ENCODE measurements at regions not wholly inside any gene's neighbourhood (a gene's known extent, or its start where the extent isn't known, plus 50 kb on each side); places are given as distances from the start of the nearest gene placed in this dataset.

DNA sequence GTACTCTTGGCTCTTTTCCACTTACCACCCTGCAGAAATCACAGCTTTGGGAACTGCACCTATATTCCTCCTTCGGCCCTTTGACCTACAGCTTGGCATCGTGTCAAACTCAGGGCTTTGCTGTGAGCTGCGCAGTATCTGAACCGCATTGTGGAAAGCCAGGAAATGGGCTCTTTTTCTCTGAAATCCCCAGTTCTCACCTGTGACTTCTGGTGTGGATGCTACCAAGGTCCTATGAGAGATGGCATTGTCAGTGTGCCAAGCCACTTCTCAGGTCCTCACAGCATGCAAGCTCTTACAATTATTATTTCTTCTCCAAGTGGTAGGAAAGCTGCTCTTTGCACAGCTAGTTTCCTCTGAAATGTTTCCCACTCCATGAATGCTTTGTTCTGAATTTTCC, 450.6 kb upstream of the TBL1XR1 start:
- TF ChIP-seq, protein P1, sequence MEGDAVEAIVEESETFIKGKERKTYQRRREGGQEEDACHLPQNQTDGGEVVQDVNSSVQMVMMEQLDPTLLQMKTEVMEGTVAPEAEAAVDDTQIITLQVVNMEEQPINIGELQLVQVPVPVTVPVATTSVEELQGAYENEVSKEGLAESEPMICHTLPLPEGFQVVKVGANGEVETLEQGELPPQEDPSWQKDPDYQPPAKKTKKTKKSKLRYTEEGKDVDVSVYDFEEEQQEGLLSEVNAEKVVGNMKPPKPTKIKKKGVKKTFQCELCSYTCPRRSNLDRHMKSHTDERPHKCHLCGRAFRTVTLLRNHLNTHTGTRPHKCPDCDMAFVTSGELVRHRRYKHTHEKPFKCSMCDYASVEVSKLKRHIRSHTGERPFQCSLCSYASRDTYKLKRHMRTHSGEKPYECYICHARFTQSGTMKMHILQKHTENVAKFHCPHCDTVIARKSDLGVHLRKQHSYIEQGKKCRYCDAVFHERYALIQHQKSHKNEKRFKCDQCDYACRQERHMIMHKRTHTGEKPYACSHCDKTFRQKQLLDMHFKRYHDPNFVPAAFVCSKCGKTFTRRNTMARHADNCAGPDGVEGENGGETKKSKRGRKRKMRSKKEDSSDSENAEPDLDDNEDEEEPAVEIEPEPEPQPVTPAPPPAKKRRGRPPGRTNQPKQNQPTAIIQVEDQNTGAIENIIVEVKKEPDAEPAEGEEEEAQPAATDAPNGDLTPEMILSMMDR (conservative IDR thresholded peaks at IDR 0.05; ENCODE audit: low read depth, low read length): no peak
- no peak for TF ChIP-seq EZH2phosphoT487 (IDR thresholded peaks at IDR 0.05; ENCODE audit: borderline replicate concordance, low read length)

Measured in PC-3 (cell line).